H9 (cell line): ENCODE measurements at regions not wholly inside any gene's neighbourhood (a gene's known extent, or its start where the extent isn't known, plus 50 kb on each side); places are given as distances from the start of the nearest gene placed in this dataset.

ENCODE experiments used
- DNase-seq: peaks from one replicate; pipeline ENCODE4 v3.0.0-alpha.2; 2017
- H2AFZ ChIP-seq: one replicate; pipeline ENCODE4 v1.6.1; 2013; ENCODE audit warnings: mild to moderate bottlenecking, low read length, control low read depth, moderate library complexity
- H2AK5ac ChIP-seq: 2 replicates; pipeline ENCODE4 v1.6.1; 2013; ENCODE audit warnings: low read length, control low read depth, mixed read lengths; ENCODE audit not compliant: insufficient read length
- H2BK120ac ChIP-seq: one replicate; pipeline ENCODE4 v1.6.1; 2013; ENCODE audit warnings: low read depth, mild to moderate bottlenecking, low read length, control low read depth, inconsistent platforms; ENCODE audit not compliant: poor library complexity, severe bottlenecking
- H2BK12ac ChIP-seq: 2 replicates; pipeline ENCODE4 v1.6.1; 2013; ENCODE audit warnings: low read length, control low read depth, mixed read lengths, low read depth; ENCODE audit not compliant: insufficient read length
- H2BK15ac ChIP-seq: 2 replicates; pipeline ENCODE4 v1.6.1; 2013; ENCODE audit warnings: low read depth, low read length, control low read depth
- H2BK20ac ChIP-seq: one replicate; pipeline ENCODE4 v1.6.1; 2013; ENCODE audit warnings: low read depth, mild to moderate bottlenecking, low read length, control low read depth, inconsistent platforms; ENCODE audit not compliant: poor library complexity, severe bottlenecking
- H2BK5ac ChIP-seq: 2 replicates; pipeline ENCODE4 v1.6.1; 2013; ENCODE audit warnings: low read length, control low read depth, mixed read lengths; ENCODE audit not compliant: insufficient read length
- H3K14ac ChIP-seq: 2 replicates; pipeline ENCODE4 v1.6.1; 2013; ENCODE audit warnings: low read length, control low read depth; ENCODE audit not compliant: insufficient read depth
- H3K18ac ChIP-seq: 2 replicates; pipeline ENCODE4 v1.6.1; 2013; ENCODE audit warnings: low read depth, mild to moderate bottlenecking, mixed read lengths, low read length, control low read depth; ENCODE audit not compliant: insufficient read length
- H3K23ac ChIP-seq: 2 replicates; pipeline ENCODE4 v1.6.1; 2013; ENCODE audit warnings: low read length, control low read depth, mixed read lengths, low read depth; ENCODE audit not compliant: insufficient read length
- H3K23me2 ChIP-seq: 2 replicates; pipeline ENCODE4 v1.6.1; 2013; ENCODE audit warnings: low read depth, mild to moderate bottlenecking, mixed read lengths, low read length, control low read depth; ENCODE audit not compliant: insufficient read length, poor library complexity, severe bottlenecking
- H3K27ac ChIP-seq: 2 replicates; pipeline ENCODE4 v1.5.1; 2013; ENCODE audit warnings: low read length, control low read depth, mixed read lengths, low read depth; ENCODE audit not compliant: insufficient read length
- H3K27me3 ChIP-seq: 2 replicates; pipeline ENCODE4 v1.6.1; 2013; ENCODE audit warnings: low read length, control low read depth, inconsistent platforms; ENCODE audit not compliant: insufficient read depth
- H3K4ac ChIP-seq: 2 replicates; pipeline ENCODE4 v1.6.1; 2013; ENCODE audit warnings: low read depth, mild to moderate bottlenecking, control low read depth, inconsistent platforms, low read length, moderate library complexity
- H3K4me1 ChIP-seq: 2 replicates; pipeline ENCODE4 v1.6.1; 2013; ENCODE audit warnings: low read length, control low read depth, inconsistent platforms; ENCODE audit not compliant: insufficient read depth
- H3K4me2 ChIP-seq: 2 replicates; pipeline ENCODE4 v1.6.1; 2013; ENCODE audit warnings: low read length, control low read depth, mixed read lengths; ENCODE audit not compliant: insufficient read length, insufficient read depth
- H3K56ac ChIP-seq: 2 replicates; pipeline ENCODE4 v1.6.1; 2013; ENCODE audit warnings: low read depth, mild to moderate bottlenecking, mixed read lengths, low read length, control low read depth; ENCODE audit not compliant: insufficient read length
- H3K79me1 ChIP-seq: 2 replicates; pipeline ENCODE4 v1.6.1; 2013; ENCODE audit warnings: low read depth, mild to moderate bottlenecking, moderate library complexity, low read length, control low read depth, inconsistent platforms; ENCODE audit not compliant: insufficient read depth, poor library complexity, severe bottlenecking
- H3K79me2 ChIP-seq: 2 replicates; pipeline ENCODE4 v1.6.1; 2013; ENCODE audit warnings: low read length, control low read depth, inconsistent platforms; ENCODE audit not compliant: insufficient read depth
- H3K9ac ChIP-seq: 2 replicates; pipeline ENCODE4 v1.6.1; 2013; ENCODE audit warnings: low read length, control low read depth, mixed read lengths; ENCODE audit not compliant: insufficient read length; ENCODE audit errors: extremely low read depth
- H3K9me3 ChIP-seq: one replicate; pipeline ENCODE4 v1.6.1; 2013; ENCODE audit warnings: low read depth, low read length, inconsistent platforms; ENCODE audit not compliant: control insufficient read depth
- H3T11ph ChIP-seq: one replicate; pipeline ENCODE4 v1.6.1; 2013; ENCODE audit warnings: mild to moderate bottlenecking, low read length, control low read depth, inconsistent platforms
- H4K20me1 ChIP-seq: one replicate; pipeline ENCODE4 v1.6.1; 2013; ENCODE audit not compliant: control insufficient read depth, insufficient read length, insufficient read depth
- H4K5ac ChIP-seq: 2 replicates; pipeline ENCODE4 v1.6.1; 2013; ENCODE audit warnings: low read depth, mild to moderate bottlenecking, mixed read lengths, low read length, control low read depth; ENCODE audit not compliant: insufficient read length
- H4K8ac ChIP-seq: replicated peaks from 2 replicates; pipeline ENCODE4 v1.6.1; 2013; ENCODE audit warnings: low read length, control low read depth, mixed read lengths, low read depth; ENCODE audit not compliant: insufficient read length
- H4K91ac ChIP-seq: 2 replicates; pipeline ENCODE4 v1.6.1; 2013; ENCODE audit warnings: low read depth, mild to moderate bottlenecking, moderate library complexity, mixed read lengths, low read length, control low read depth; ENCODE audit not compliant: insufficient read length
- H3K27ac Mint-ChIP-seq, 3 experiments: 2 replicates in 2 of 3; 3 replicates in 1 of 3; pipeline ENCODE4 v1.8.0; 2020 to 2021; ENCODE audit warnings: mixed read lengths in 3 of 3, mild to moderate bottlenecking in 1 of 3, moderate library complexity in 1 of 3
- H3K27me3 Mint-ChIP-seq: 2 replicates; pipeline ENCODE4 v1.8.0; 2021; ENCODE audit warnings: low read depth, mild to moderate bottlenecking, moderate library complexity, mixed read lengths
- H3K36me3 Mint-ChIP-seq, 3 experiments: 2 replicates in 2 of 3; 3 replicates in 1 of 3; pipeline ENCODE4 v1.8.0; 2020 to 2021; ENCODE audit warnings: low read depth in 3 of 3, mixed read lengths in 3 of 3; ENCODE audit not compliant: insufficient read depth in 1 of 3
- H3K4me1 Mint-ChIP-seq, 2 experiments: 2 replicates each; pipeline ENCODE4 v1.8.0; 2020; ENCODE audit warnings: mixed read lengths in 2 of 2
- H3K4me3 Mint-ChIP-seq, 2 experiments: 2 replicates in 1 of 2; 3 replicates in 1 of 2; pipeline ENCODE4 v1.8.0; 2020 to 2021; ENCODE audit warnings: mild to moderate bottlenecking in 2 of 2, mixed read lengths in 2 of 2, moderate library complexity in 1 of 2
- H3K9me3 Mint-ChIP-seq, 2 experiments: 2 replicates in 1 of 2; 3 replicates in 1 of 2; pipeline ENCODE4 v1.8.0; 2020; ENCODE audit warnings: mild to moderate bottlenecking in 2 of 2, mixed read lengths in 2 of 2, moderate library complexity in 1 of 2
- CTCF ChIP-seq: fragments of 200-600 bp; sonication (generic); conservative IDR thresholded peaks from 3 replicates; pipeline ENCODE4 v1.8.0; 2021; ENCODE audit warnings: antibody characterized with exemption, mild to moderate bottlenecking
- WGBS: extraction: QIAGEN DNeasy Blood & Tissue Kit; methylation state at CpG from one replicate; pipeline ENCODE4 v1.1.7; 2013; ENCODE audit warnings: missing lambda C conversion rate, low lambda C conversion rate, mixed read lengths; ENCODE audit not compliant: insufficient read length; ENCODE audit errors: extremely low coverage; 5-methylcytosine and 5-hydroxymethylcytosine counted together

- no peak overlapping the region for H2BK15ac ChIP-seq
- Mint-ChIP-seq H3K4me3 (no peak overlapping the region), H3K36me3 (peaks cover 0 to 7% (median 0%) of the 10 kb centered on the region in 3 experiments; a peak in 1 of 7 replicates), H3K4me1 (peaks cover 16 to 22% of the 10 kb centered on the region in 2 experiments), H3K27me3 (no peaks in the 10 kb centered on the region), H3K9me3 (peaks cover 0 to 5% of the 10 kb centered on the region in 2 experiments; a peak in 1 of 5 replicates), H3K27ac (no peak overlapping the region)
- no peaks in the 10 kb centered on the region for H3K27me3 ChIP-seq
- no peak overlapping the region for H4K91ac ChIP-seq
- no peak overlapping the region for H3K56ac ChIP-seq
- no peak overlapping the region for H3T11ph ChIP-seq
- H3K79me2 ChIP-seq: no peaks in the 10 kb centered on the region
- H2AFZ ChIP-seq: no peak overlapping the region
- no peaks in the 10 kb centered on the region for H3K79me1 ChIP-seq
- peaks cover 5% of the 10 kb centered on the region; the same call in 1 of the 2 replicates for H3K4me1 ChIP-seq
- H2BK20ac ChIP-seq: no peak overlapping the region
- no peak overlapping the region for H3K27ac ChIP-seq
- H2BK5ac ChIP-seq: no peak overlapping the region
- H2AK5ac ChIP-seq: no peak overlapping the region
- H3K23me2 ChIP-seq: no peaks in the 10 kb centered on the region
- H3K9me3 ChIP-seq: no peaks in the 10 kb centered on the region
- WGBS: no CpG with 5 or more reads among the region's 2 CpGs
- no peak overlapping the region for H2BK120ac ChIP-seq
- no peak overlapping the region for H3K18ac ChIP-seq
- H3K14ac ChIP-seq: no peak overlapping the region
- no peak overlapping the region for H2BK12ac ChIP-seq
- DNase-seq: no peak
- no peak overlapping the region for H3K23ac ChIP-seq
- no peak overlapping the region for H4K5ac ChIP-seq
- peaks cover 2% of the 10 kb centered on the region for H4K20me1 ChIP-seq
- H3K4ac ChIP-seq: no peak overlapping the region
- no peak overlapping the region for H3K9ac ChIP-seq
- H4K8ac ChIP-seq: no peak overlapping the region
- no peak for TF ChIP-seq CTCF
- H3K4me2 ChIP-seq: no peak overlapping the region
Observed at GRCh38 chr7:37550872-37551271, 102.2 kb upstream of the ELMO1 start.
